ENCODE measurements at regions not wholly inside any gene's neighbourhood (a gene's known extent, or its start where the extent isn't known, plus 50 kb on each side); places are given as distances from the start of the nearest gene placed in this dataset.

DNA sequence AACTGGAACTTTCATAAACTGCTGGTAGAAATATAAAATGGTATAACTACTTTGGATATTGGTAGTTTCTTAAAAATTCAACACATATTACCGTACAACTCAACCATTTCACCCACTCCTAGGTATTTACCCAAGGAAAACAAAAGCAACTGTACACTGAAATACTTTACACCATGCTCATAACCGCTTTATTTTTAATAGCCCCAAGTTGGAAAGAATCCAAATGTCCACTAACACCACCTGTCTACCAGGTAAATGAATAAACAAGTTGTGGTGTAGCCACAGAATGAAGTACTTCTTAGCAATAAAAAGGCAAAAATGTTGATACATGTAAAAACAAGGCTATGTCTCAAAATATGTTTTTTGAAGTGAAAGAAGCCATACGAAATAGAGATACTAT is 215.9 kb upstream of the PEX5L start:
- H3K4me3 Mint-ChIP-seq, result no peak overlapping the region

More for the DNA sequence above, 215.9 kb upstream of the PEX5L start:
- H3K9me3 Mint-ChIP-seq, result no peaks in the 10 kb centered on the region
- no peak for ATAC-seq
- Histone ChIP-seq H3K9me2 (ENCODE audit: insufficient read depth) (0 out of 2 replicates have a peak, but pooled peaks cover 6% of the 10 kb centered on the region), H3K4me3 (no peak overlapping the region), H3K36me3 (ENCODE audit: insufficient read depth) (no peaks in the 10 kb centered on the region), H2AFZ (no peak overlapping the region), H3K79me2 (replicated peaks; ENCODE audit: insufficient read depth) (no peaks in the 10 kb centered on the region), H4K20me1 (replicated peaks; ENCODE audit: insufficient read depth) (no peaks in the 10 kb centered on the region), H3F3A (replicated peaks; ENCODE audit: low read depth) (no peaks in the 10 kb centered on the region), H3K27me3 (ENCODE audit: insufficient read depth) (no peaks in the 10 kb centered on the region), H3K27ac (ENCODE audit: low read depth) (no peak overlapping the region), H3K4me2 (no peak overlapping the region), H3K4me1 (ENCODE audit: insufficient read depth) (0 out of 2 replicates have a peak, but pooled peaks cover 2% of the 10 kb centered on the region)
- peaks cover 1% of the 10 kb centered on the region for H3K4me1 Mint-ChIP-seq
- H3K27me3 Mint-ChIP-seq (ENCODE audit: insufficient read depth, low read depth, poor library complexity), result no peaks in the 10 kb centered on the region
- no peak for DNase-seq (ENCODE audit: low spot score)
- TF ChIP-seq POLR2AphosphoS5 (IDR thresholded peaks at IDR 0.05; ENCODE audit: low read depth) (no peak), ZNF114 (CRISPR knock-in tag; IDR thresholded peaks at IDR 0.05) (no peak), NANOG (IDR thresholded peaks at IDR 0.05; ENCODE audit: borderline replicate concordance) (no peak), JUNB (IDR thresholded peaks at IDR 0.05; ENCODE audit: unreplicated experiment) (no peak), CREB1 (CRISPR knock-in tag; IDR thresholded peaks at IDR 0.05; ENCODE audit: low read depth) (no peak), STAT1 (IDR thresholded peaks at IDR 0.05; ENCODE audit: unreplicated experiment) (no peak), EZH2phosphoT487 (IDR thresholded peaks at IDR 0.05; ENCODE audit: unreplicated experiment) (no peak), ZNF331 (CRISPR knock-in tag; IDR thresholded peaks at IDR 0.05; ENCODE audit: low read depth) (no peak), EZH2 (IDR thresholded peaks at IDR 0.05; ENCODE audit: low read depth, unreplicated experiment) (no peak)
- TF ChIP-seq, protein P1, sequence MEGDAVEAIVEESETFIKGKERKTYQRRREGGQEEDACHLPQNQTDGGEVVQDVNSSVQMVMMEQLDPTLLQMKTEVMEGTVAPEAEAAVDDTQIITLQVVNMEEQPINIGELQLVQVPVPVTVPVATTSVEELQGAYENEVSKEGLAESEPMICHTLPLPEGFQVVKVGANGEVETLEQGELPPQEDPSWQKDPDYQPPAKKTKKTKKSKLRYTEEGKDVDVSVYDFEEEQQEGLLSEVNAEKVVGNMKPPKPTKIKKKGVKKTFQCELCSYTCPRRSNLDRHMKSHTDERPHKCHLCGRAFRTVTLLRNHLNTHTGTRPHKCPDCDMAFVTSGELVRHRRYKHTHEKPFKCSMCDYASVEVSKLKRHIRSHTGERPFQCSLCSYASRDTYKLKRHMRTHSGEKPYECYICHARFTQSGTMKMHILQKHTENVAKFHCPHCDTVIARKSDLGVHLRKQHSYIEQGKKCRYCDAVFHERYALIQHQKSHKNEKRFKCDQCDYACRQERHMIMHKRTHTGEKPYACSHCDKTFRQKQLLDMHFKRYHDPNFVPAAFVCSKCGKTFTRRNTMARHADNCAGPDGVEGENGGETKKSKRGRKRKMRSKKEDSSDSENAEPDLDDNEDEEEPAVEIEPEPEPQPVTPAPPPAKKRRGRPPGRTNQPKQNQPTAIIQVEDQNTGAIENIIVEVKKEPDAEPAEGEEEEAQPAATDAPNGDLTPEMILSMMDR (conservative IDR thresholded peaks at IDR 0.05; ENCODE audit: low read depth in 2 of 2), result no peak
- TF ChIP-seq, protein P2, sequence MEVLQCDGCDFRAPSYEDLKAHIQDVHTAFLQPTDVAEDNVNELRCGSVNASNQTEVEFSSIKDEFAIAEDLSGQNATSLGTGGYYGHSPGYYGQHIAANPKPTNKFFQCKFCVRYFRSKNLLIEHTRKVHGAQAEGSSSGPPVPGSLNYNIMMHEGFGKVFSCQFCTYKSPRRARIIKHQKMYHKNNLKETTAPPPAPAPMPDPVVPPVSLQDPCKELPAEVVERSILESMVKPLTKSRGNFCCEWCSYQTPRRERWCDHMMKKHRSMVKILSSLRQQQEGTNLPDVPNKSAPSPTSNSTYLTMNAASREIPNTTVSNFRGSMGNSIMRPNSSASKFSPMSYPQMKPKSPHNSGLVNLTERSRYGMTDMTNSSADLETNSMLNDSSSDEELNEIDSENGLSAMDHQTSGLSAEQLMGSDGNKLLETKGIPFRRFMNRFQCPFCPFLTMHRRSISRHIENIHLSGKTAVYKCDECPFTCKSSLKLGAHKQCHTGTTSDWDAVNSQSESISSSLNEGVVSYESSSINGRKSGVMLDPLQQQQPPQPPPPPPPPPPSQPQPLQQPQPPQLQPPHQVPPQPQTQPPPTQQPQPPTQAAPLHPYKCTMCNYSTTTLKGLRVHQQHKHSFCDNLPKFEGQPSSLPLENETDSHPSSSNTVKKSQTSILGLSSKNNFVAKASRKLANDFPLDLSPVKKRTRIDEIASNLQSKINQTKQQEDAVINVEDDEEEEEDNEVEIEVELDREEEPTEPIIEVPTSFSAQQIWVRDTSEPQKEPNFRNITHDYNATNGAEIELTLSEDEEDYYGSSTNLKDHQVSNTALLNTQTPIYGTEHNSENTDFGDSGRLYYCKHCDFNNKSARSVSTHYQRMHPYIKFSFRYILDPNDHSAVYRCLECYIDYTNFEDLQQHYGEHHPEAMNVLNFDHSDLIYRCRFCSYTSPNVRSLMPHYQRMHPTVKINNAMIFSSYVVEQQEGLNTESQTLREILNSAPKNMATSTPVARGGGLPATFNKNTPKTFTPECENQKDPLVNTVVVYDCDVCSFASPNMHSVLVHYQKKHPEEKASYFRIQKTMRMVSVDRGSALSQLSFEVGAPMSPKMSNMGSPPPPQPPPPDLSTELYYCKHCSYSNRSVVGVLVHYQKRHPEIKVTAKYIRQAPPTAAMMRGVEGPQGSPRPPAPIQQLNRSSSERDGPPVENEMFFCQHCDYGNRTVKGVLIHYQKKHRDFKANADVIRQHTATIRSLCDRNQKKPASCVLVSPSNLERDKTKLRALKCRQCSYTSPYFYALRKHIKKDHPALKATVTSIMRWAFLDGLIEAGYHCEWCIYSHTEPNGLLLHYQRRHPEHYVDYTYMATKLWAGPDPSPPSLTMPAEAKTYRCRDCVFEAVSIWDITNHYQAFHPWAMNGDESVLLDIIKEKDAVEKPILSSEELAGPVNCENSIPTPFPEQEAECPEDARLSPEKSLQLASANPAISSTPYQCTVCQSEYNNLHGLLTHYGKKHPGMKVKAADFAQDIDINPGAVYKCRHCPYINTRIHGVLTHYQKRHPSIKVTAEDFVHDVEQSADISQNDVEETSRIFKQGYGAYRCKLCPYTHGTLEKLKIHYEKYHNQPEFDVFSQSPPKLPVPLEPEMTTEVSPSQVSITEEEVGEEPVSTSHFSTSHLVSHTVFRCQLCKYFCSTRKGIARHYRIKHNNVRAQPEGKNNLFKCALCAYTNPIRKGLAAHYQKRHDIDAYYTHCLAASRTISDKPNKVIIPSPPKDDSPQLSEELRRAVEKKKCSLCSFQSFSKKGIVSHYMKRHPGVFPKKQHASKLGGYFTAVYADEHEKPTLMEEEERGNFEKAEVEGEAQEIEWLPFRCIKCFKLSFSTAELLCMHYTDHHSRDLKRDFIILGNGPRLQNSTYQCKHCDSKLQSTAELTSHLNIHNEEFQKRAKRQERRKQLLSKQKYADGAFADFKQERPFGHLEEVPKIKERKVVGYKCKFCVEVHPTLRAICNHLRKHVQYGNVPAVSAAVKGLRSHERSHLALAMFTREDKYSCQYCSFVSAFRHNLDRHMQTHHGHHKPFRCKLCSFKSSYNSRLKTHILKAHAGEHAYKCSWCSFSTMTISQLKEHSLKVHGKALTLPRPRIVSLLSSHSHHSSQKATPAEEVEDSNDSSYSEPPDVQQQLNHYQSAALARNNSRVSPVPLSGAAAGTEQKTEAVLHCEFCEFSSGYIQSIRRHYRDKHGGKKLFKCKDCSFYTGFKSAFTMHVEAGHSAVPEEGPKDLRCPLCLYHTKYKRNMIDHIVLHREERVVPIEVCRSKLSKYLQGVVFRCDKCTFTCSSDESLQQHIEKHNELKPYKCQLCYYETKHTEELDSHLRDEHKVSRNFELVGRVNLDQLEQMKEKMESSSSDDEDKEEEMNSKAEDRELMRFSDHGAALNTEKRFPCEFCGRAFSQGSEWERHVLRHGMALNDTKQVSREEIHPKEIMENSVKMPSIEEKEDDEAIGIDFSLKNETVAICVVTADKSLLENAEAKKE (CRISPR knock-in tag; IDR thresholded peaks at IDR 0.05), result no peak
- TF ChIP-seq, protein P3, sequence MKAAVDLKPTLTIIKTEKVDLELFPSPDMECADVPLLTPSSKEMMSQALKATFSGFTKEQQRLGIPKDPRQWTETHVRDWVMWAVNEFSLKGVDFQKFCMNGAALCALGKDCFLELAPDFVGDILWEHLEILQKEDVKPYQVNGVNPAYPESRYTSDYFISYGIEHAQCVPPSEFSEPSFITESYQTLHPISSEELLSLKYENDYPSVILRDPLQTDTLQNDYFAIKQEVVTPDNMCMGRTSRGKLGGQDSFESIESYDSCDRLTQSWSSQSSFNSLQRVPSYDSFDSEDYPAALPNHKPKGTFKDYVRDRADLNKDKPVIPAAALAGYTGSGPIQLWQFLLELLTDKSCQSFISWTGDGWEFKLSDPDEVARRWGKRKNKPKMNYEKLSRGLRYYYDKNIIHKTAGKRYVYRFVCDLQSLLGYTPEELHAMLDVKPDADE (IDR thresholded peaks at IDR 0.05), result no peak
- TF ChIP-seq, protein P4, sequence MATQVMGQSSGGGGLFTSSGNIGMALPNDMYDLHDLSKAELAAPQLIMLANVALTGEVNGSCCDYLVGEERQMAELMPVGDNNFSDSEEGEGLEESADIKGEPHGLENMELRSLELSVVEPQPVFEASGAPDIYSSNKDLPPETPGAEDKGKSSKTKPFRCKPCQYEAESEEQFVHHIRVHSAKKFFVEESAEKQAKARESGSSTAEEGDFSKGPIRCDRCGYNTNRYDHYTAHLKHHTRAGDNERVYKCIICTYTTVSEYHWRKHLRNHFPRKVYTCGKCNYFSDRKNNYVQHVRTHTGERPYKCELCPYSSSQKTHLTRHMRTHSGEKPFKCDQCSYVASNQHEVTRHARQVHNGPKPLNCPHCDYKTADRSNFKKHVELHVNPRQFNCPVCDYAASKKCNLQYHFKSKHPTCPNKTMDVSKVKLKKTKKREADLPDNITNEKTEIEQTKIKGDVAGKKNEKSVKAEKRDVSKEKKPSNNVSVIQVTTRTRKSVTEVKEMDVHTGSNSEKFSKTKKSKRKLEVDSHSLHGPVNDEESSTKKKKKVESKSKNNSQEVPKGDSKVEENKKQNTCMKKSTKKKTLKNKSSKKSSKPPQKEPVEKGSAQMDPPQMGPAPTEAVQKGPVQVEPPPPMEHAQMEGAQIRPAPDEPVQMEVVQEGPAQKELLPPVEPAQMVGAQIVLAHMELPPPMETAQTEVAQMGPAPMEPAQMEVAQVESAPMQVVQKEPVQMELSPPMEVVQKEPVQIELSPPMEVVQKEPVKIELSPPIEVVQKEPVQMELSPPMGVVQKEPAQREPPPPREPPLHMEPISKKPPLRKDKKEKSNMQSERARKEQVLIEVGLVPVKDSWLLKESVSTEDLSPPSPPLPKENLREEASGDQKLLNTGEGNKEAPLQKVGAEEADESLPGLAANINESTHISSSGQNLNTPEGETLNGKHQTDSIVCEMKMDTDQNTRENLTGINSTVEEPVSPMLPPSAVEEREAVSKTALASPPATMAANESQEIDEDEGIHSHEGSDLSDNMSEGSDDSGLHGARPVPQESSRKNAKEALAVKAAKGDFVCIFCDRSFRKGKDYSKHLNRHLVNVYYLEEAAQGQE (IDR thresholded peaks at IDR 0.05; ENCODE audit: unreplicated experiment), result no peak
- no peak overlapping the region for H3K27ac Mint-ChIP-seq
- H3K36me3 Mint-ChIP-seq (ENCODE audit: low read depth), result no peaks in the 10 kb centered on the region

Data from GM23338 (cell line).